DMS 273 (cell line): ENCODE measurements at regions not wholly inside any gene's neighbourhood (a gene's known extent, or its start where the extent isn't known, plus 50 kb on each side); places are given as distances from the start of the nearest gene placed in this dataset.
"Not testable (repeated sequence)": the region's sequence is repeated elsewhere in the genome, so short reads cannot be mapped to it uniquely, and the experiment has no call there.

Experiments used
- DNase-seq: peaks from one replicate; lab custom pipeline; 2025; ENCODE audit not compliant: unreplicated experiment; lab: John Stamatoyannopoulos, UW

- DNase-seq, result not testable (repeated sequence)
Measured at GRCh38 chr7:6882321-6882721, 56.2 kb upstream of the CCZ1B start.

DNA sequence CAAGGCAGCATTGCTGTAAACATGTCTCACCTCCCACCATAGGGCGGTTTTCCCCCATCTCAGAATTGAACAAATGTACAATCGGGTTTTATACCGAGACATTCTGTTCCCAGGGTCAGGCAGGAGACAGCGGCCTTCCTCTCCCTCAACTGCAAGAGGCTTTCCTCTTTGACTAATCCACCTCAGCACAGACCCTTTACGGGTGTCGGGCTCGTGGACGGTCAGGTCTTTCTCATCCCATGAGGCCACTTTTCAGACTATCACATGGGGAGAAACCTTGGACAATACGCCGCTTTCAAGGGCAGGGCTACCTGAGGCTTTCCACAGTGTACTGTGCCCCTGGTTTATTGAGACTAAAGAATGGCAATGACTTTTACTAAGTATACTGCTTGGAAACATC lies 57.7 kb upstream of the CCZ1B start:
- not testable (repeated sequence) for DNase-seq

- DNase-seq, result no peak
Measured at GRCh38 chr7:6886198-6886597, 60.1 kb upstream of the CCZ1B start.

- DNase-seq, result not testable (repeated sequence)
Measured at GRCh38 chr7:6888267-6889045, 62.4 kb upstream of the CCZ1B start.

DNA sequence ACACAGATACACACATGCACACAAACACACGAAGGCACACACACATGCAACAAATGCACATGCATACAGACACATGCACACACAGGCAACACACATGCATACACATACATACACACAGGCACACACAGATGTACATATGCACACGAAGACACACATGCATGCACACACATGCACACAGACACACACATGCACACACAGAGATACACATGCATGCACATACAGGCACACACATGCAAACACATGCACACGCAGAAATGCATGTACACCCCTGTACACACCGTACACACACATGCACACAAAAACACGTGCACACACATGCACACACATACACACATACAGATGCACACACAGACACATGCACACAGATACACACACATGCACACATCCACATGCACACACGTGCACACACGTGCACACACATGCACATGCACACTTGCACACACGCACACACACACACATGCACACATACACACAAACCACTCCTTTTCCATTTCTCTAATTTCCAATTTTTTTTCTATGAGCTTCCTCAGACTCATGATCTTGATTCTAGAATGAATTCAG lies 63.3 kb upstream of the CCZ1B start:
- no peak for DNase-seq

GRCh38 chr7:6902097-6902518 lies 76.0 kb upstream of the CCZ1B start:
- DNase-seq, result not testable (repeated sequence)

DNA sequence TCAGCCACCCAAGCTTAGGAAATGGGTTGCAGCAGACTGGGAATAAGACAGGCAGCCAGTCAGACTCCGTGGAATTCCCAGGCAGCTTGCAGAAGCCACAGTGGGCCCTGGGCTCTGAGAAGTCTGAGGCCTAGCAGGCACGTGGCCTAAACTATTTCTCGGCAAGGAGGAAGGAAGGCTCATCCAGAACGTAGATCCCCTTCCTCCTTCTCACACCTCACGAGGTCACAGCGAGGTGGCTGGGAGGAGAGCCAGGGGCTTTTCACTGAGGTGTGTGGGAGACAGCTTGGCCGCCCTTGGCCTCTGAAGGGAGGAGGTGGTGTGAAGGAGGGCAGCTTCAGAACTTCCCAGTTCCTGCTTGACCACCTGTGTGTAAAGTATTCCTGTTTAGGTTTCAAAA lies 77.2 kb upstream of the CCZ1B start:
- DNase-seq, result not testable (repeated sequence)

- DNase-seq, result not testable (repeated sequence)
Measured at GRCh38 chr7:6903792-6904191, 77.7 kb upstream of the CCZ1B start.

GRCh38 chr7:6917258-6917657 lies 91.2 kb upstream of the CCZ1B start:
- DNase-seq, result peak; percentile 12

GRCh38 chr7:6919169-6919568 lies 93.1 kb upstream of the CCZ1B start:
- DNase-seq, result not testable (repeated sequence)

- DNase-seq, result not testable (repeated sequence)
Measured at GRCh38 chr7:6924523-6924922, 98.4 kb upstream of the CCZ1B start.

- not testable (repeated sequence) for DNase-seq
Measured at GRCh38 chr7:6926193-6927174, 100.4 kb upstream of the CCZ1B start.

DNA sequence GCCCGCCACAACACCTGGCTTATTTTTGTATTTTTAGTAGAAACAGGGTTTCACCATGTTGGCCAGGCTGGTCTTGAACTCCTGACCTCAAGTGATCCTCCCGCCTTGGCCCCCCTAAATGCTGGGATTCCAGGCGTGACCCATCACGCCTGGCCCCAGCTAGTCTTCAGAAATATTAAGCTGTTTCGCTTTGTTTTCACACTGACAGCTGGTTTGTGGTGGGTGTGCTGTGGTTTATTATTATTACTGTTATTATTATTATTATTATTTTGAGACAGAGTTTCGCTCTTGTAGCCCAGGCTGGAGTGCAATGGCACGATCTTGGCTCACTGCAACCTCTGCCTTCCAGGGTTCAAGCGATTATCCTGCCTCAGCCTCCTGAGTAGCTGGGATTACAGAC lies 101.6 kb upstream of the CCZ1B start:
- DNase-seq, result not testable (repeated sequence)

GRCh38 chr7:6929588-6929987 lies 103.5 kb upstream of the CCZ1B start:
- not testable (repeated sequence) for DNase-seq

DNA sequence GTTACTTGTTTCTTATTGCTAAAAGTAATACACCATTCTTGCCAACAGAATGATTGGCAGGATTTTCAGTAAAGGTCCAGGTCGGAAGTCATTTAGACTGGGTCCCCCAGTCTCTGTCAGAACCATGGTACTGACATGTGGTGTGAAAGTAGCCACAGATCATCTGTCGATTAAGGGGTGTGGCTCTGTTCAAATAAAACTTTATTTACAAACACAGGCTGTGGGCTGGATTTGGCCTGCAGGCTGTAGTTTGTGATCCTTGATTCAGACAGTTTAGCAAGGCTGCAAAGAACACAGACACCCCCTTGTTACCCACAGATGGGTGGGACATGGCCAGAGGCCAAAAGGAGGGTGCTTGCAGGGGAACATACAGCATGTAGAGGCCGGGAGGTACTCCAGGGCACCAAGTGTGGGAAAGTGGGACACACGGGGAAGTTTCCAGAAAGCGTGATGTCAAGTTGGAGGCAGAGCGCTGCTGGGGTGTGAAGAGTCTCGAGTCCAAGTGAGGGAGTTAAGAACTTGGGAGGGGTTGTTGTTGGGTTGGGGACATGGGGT lies 104.1 kb upstream of the CCZ1B start:
- DNase-seq, result not testable (repeated sequence)

GRCh38 chr7:6930787-6931186 lies 104.7 kb upstream of the CCZ1B start:
- DNase-seq, result peak; percentile 54

DNA sequence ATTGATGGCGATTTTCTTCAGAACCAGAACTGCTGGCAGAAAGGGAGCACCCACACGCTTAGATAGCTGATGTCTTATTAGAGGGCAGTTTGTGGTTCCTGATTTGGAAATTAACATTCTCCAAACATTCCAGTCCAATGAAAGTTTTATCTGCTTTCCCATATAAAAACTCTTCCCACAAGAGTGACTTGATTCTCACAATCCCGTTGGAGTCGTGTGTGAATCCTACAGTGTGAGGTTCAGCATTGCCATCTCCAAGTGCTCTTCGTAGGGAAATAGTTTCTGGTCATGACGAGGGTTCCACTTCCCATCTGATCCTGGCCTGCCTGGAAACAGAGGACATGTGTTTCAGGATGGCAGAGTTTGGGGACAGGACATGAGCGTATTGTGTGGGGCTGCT lies 105.4 kb upstream of the CCZ1B start:
- DNase-seq, result not testable (repeated sequence)

GRCh38 chr7:6933954-6934632 lies 108.0 kb upstream of the CCZ1B start:
- not testable (repeated sequence) for DNase-seq

GRCh38 chr7:6934981-6935380 lies 108.9 kb upstream of the CCZ1B start:
- DNase-seq, result no peak

DNA sequence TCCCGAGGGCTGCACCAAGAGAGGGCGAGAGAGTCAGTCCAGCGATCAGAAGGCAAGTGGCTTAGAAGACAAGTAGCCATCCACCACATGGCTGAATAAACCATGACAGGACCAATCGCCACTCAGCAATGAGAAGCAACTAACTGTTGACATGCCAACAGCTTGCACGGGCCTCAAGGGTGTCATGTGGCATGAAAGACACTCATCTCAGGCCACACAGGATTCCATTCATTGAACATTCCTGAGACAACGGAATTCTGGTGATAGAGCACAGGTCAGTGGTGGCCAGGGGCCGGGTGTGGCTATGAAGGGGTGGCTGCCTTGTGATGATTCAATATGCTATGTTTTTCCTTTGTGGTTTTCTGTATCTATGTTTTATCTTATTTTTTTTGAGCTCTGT lies 110.6 kb upstream of the CCZ1B start:
- not testable (repeated sequence) for DNase-seq
